ENCODE measurements at regions not wholly inside any gene's neighbourhood (a gene's known extent, or its start where the extent isn't known, plus 50 kb on each side); places are given as distances from the start of the nearest gene placed in this dataset.
"Not testable (repeated sequence)": the region's sequence is repeated elsewhere in the genome, so short reads cannot be mapped to it uniquely, and the experiment has no call there.

GRCh38 chr20:19129976-19130612 is 82.3 kb upstream of the SLC24A3 start:
- in situ Hi-C loops (cut with HindIII; ENCODE audit: low sequenced_read_pairs): no loop called here

GRCh38 chr20:19130613-19130984 is 81.8 kb upstream of the SLC24A3 start:
- DNase-seq (ENCODE audit: low spot score): no peak
- in situ Hi-C loops (cut with HindIII; ENCODE audit: low sequenced_read_pairs): no loop called here

More at GRCh38 chr20:19129976-19130612, 82.3 kb upstream of the SLC24A3 start:
- peak; percentile 83 for DNase-seq (ENCODE audit: low spot score)

GRCh38 chr20:19137641-19138040 is 74.8 kb upstream of the SLC24A3 start:
- DNase-seq (ENCODE audit: low spot score): no peak
- in situ Hi-C loops (cut with HindIII; ENCODE audit: low sequenced_read_pairs): no loop called here

- DNase-seq (ENCODE audit: low spot score): no peak
- in situ Hi-C loops (cut with HindIII; ENCODE audit: low sequenced_read_pairs): no loop called here
Measured at GRCh38 chr20:19138758-19139157, 73.7 kb upstream of the SLC24A3 start.

GRCh38 chr20:19139584-19139983 is 72.9 kb upstream of the SLC24A3 start:
- in situ Hi-C loops (cut with HindIII; ENCODE audit: low sequenced_read_pairs); DNase-seq (ENCODE audit: low spot score): not testable (repeated sequence)

GRCh38 chr20:19141998-19142397 is 70.4 kb upstream of the SLC24A3 start:
- DNase-seq (ENCODE audit: low spot score): no peak
- in situ Hi-C loops (cut with HindIII; ENCODE audit: low sequenced_read_pairs): no loop called here

GRCh38 chr20:19143890-19144289 is 68.6 kb upstream of the SLC24A3 start:
- in situ Hi-C loops (cut with HindIII; ENCODE audit: low sequenced_read_pairs): no loop called here

GRCh38 chr20:19161336-19161735 is 51.1 kb upstream of the SLC24A3 start:
- no peak for DNase-seq (ENCODE audit: low spot score)
- in situ Hi-C loops (cut with HindIII; ENCODE audit: low sequenced_read_pairs): no loop called here

More at GRCh38 chr20:19143890-19144289, 68.6 kb upstream of the SLC24A3 start:
- DNase-seq (ENCODE audit: low spot score): no peak
